ENCODE measurements at regions not wholly inside any gene's neighbourhood (a gene's known extent, or its start where the extent isn't known, plus 50 kb on each side); places are given as distances from the start of the nearest gene placed in this dataset.

GRCh38 chr4:28004520-28004919, 1143.9 kb downstream of the STIM2 start:
- TF ChIP-seq EZH2phosphoT487 (IDR thresholded peaks at IDR 0.05; ENCODE audit: insufficient read depth, low read depth) (no peak), EZH2 (IDR thresholded peaks at IDR 0.05; ENCODE audit: insufficient read depth, poor library complexity, severe bottlenecking) (no peak)
